ENCODE measurements at regions not wholly inside any gene's neighbourhood (a gene's known extent, or its start where the extent isn't known, plus 50 kb on each side); places are given as distances from the start of the nearest gene placed in this dataset.

- TF ChIP-seq, protein P1, sequence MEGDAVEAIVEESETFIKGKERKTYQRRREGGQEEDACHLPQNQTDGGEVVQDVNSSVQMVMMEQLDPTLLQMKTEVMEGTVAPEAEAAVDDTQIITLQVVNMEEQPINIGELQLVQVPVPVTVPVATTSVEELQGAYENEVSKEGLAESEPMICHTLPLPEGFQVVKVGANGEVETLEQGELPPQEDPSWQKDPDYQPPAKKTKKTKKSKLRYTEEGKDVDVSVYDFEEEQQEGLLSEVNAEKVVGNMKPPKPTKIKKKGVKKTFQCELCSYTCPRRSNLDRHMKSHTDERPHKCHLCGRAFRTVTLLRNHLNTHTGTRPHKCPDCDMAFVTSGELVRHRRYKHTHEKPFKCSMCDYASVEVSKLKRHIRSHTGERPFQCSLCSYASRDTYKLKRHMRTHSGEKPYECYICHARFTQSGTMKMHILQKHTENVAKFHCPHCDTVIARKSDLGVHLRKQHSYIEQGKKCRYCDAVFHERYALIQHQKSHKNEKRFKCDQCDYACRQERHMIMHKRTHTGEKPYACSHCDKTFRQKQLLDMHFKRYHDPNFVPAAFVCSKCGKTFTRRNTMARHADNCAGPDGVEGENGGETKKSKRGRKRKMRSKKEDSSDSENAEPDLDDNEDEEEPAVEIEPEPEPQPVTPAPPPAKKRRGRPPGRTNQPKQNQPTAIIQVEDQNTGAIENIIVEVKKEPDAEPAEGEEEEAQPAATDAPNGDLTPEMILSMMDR (IDR thresholded peaks at IDR 0.05; ENCODE audit: low read depth, low read length): no peak
- no peak for TF ChIP-seq POLR2A (IDR thresholded peaks at IDR 0.05; ENCODE audit: extremely low read depth, insufficient read length)
Measured at GRCh38 chr3:178206521-178206920, 329.7 kb upstream of the KCNMB2 start.
